HG03439 (cell line): ENCODE measurements at regions not wholly inside any gene's neighbourhood (a gene's known extent, or its start where the extent isn't known, plus 50 kb on each side); places are given as distances from the start of the nearest gene placed in this dataset.

Experiments
- ATAC-seq: cut with Tn5 transposase; IDR thresholded peaks from one replicate; pipeline ENCODE4 v1.9.1; 2021; ENCODE audit warnings: mild to moderate bottlenecking, moderate library complexity; ENCODE audit not compliant: unreplicated experiment

GRCh38 chr19:32138416-32138815 lies 207.0 kb upstream of the ZNF507 start:
- no peak for ATAC-seq

- ATAC-seq = no peak
Observed at GRCh38 chr19:32141840-32142511, 203.4 kb upstream of the ZNF507 start.

GRCh38 chr19:32146664-32147063 lies 198.7 kb upstream of the ZNF507 start:
- ATAC-seq = no peak

- ATAC-seq = no peak
Observed at GRCh38 chr19:32150605-32151004, 194.8 kb upstream of the ZNF507 start.

- ATAC-seq = no peak
Observed at GRCh38 chr19:32154418-32154817, 191.0 kb upstream of the ZNF507 start.

- ATAC-seq = no peak
Observed at GRCh38 chr19:32164384-32164992, 180.9 kb upstream of the ZNF507 start.

GRCh38 chr19:32165141-32165540 lies 180.3 kb upstream of the ZNF507 start:
- ATAC-seq = no peak

GRCh38 chr19:32165750-32166149 lies 179.7 kb upstream of the ZNF507 start:
- ATAC-seq = no peak

- no peak for ATAC-seq
Observed at GRCh38 chr19:32166238-32166637, 179.2 kb upstream of the ZNF507 start.

- no peak for ATAC-seq
Observed at GRCh38 chr19:32168111-32168510, 177.3 kb upstream of the ZNF507 start.

- ATAC-seq = no peak
Observed at GRCh38 chr19:32168606-32169005, 176.8 kb upstream of the ZNF507 start.

- no peak for ATAC-seq
Observed at GRCh38 chr19:32171719-32172151, 173.7 kb upstream of the ZNF507 start.

- ATAC-seq = no peak
Observed at GRCh38 chr19:32172566-32173160, 172.7 kb upstream of the ZNF507 start.

- no peak for ATAC-seq
Observed at GRCh38 chr19:32173836-32174235, 171.6 kb upstream of the ZNF507 start.

- ATAC-seq = no peak
Observed at GRCh38 chr19:32174386-32175113, 170.9 kb upstream of the ZNF507 start.

- ATAC-seq = no peak
Observed at GRCh38 chr19:32176591-32176990, 168.8 kb upstream of the ZNF507 start.

- ATAC-seq = no peak
Observed at GRCh38 chr19:32177686-32178085, 167.7 kb upstream of the ZNF507 start.

- no peak for ATAC-seq
Observed at GRCh38 chr19:32178401-32178800, 167.0 kb upstream of the ZNF507 start.

- no peak for ATAC-seq
Observed at GRCh38 chr19:32178956-32179355, 166.5 kb upstream of the ZNF507 start.

- ATAC-seq = no peak
Observed at GRCh38 chr19:32181216-32181920, 164.0 kb upstream of the ZNF507 start.
